CD4-positive, alpha-beta memory T cell (primary cell): ENCODE measurements at regions not wholly inside any gene's neighbourhood (a gene's known extent, or its start where the extent isn't known, plus 50 kb on each side); places are given as distances from the start of the nearest gene placed in this dataset.

ENCODE experiments used
- CTCF ChIA-PET: fragments of 350-600 bp; sonication (Branson Sonifier 250); formaldehyde crosslinking; loops from one replicate; lab custom pipeline; 2021; ENCODE audit warnings: inconsistent platforms; ENCODE audit not compliant: partially characterized antibody; lab: Charles Lee
- POLR2A ChIA-PET: fragments of 350-600 bp; sonication (Branson Sonifier 250); formaldehyde crosslinking; loops from one replicate; lab custom pipeline; 2021; ENCODE audit not compliant: partially characterized antibody; lab: Charles Lee
- DNase-seq, 5 donors: peaks; one replicate each; pipeline versions ENCODE4 v3.0.0 to v3.0.0-alpha.2; 2020 to 2022; ENCODE audit warnings: mixed read lengths in 1 of 5
- H3K27ac ChIP-seq: one replicate; pipeline ENCODE4 v1.7.0; 2013; ENCODE audit warnings: low read depth, low read length
- H3K27me3 ChIP-seq: 2 replicates; pipeline ENCODE4 v1.7.0; 2013; ENCODE audit warnings: mild to moderate bottlenecking, low read length, moderate library complexity; ENCODE audit not compliant: insufficient read depth
- H3K36me3 ChIP-seq: 2 replicates; pipeline ENCODE4 v1.7.0; 2013; ENCODE audit warnings: mild to moderate bottlenecking, low read length, moderate library complexity; ENCODE audit not compliant: insufficient read depth
- H3K4me1 ChIP-seq: 2 replicates; pipeline ENCODE4 v1.7.0; 2013; ENCODE audit warnings: mild to moderate bottlenecking, low read length, moderate library complexity; ENCODE audit not compliant: insufficient read depth
- H3K4me3 ChIP-seq, 2 donors: one replicate each; pipeline ENCODE4 v1.7.0; 2013; ENCODE audit warnings: low read length in 2 of 2, mild to moderate bottlenecking in 1 of 2
- H3K9me3 ChIP-seq, 2 donors: one replicate each; pipeline ENCODE4 v1.7.0; 2013; ENCODE audit warnings: low read length in 2 of 2, control low read depth in 1 of 2; ENCODE audit not compliant: control insufficient read depth in 1 of 2
- H3K27ac Mint-ChIP-seq, 7 donors: one replicate each; pipeline ENCODE4 v1.8.0; 2020 to 2021; ENCODE audit warnings: mixed read lengths in 7 of 7, mild to moderate bottlenecking in 6 of 7, inconsistent platforms in 3 of 7, moderate library complexity in 3 of 7
- H3K27me3 Mint-ChIP-seq, 2 donors: one replicate each; pipeline ENCODE4 v1.8.0; 2020 to 2021; ENCODE audit warnings: mixed read lengths in 2 of 2
- H3K36me3 Mint-ChIP-seq, 2 donors: one replicate each; pipeline ENCODE4 v1.8.0; 2020 to 2021; ENCODE audit warnings: mixed read lengths in 2 of 2, inconsistent platforms in 1 of 2, mild to moderate bottlenecking in 1 of 2
- H3K4me1 Mint-ChIP-seq, 4 donors: one replicate each; pipeline ENCODE4 v1.8.0; 2020 to 2021; ENCODE audit warnings: mixed read lengths in 4 of 4, mild to moderate bottlenecking in 1 of 4
- H3K4me3 Mint-ChIP-seq, 8 donors: one replicate each; pipeline ENCODE4 v1.8.0; 2020 to 2021; ENCODE audit warnings: mixed read lengths in 8 of 8, mild to moderate bottlenecking in 7 of 8, moderate library complexity in 6 of 8, inconsistent platforms in 3 of 8
- H3K9me3 Mint-ChIP-seq, 8 donors: one replicate each; pipeline ENCODE4 v1.8.0; 2020 to 2021; ENCODE audit warnings: mixed read lengths in 8 of 8, mild to moderate bottlenecking in 5 of 8, inconsistent platforms in 3 of 8, moderate library complexity in 1 of 8
- intact Hi-C: fragments of 100-400 bp; cut with micrococcal nuclease; formaldehyde crosslinking; loops from one replicate; pipeline ENCODE4 v1.15.1; 2023

DNA sequence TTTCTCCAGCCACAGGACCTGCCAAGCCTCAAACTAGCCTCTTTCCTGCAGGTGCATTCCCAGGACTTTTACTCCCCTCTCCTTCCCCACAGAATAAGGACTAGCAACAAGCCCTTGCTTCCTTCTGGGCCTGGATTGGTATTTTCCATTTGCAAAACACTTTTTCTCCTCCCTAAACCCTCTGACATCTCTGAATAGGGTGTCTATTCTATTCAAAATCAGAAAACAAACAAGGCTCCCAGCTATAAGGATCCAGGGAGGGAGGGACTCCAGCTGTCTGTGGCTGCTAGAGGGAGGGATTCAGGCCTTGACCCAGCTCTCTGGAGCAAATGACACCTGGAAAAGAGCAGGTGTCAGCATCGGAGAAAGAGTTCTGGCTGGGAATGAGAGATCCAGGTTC is 168.5 kb upstream of the BDNF start:
- H3K4me3 Mint-ChIP-seq: no peak overlapping the region
- H3K27me3 ChIP-seq: no peaks in the 10 kb centered on the region
- intact Hi-C loops: no loop called here
- no peak overlapping the region for H3K27ac ChIP-seq
- H3K4me1 Mint-ChIP-seq: no peaks in the 10 kb centered on the region
- H3K9me3 ChIP-seq: no peaks in the 10 kb centered on the region
- no peaks in the 10 kb centered on the region for H3K36me3 Mint-ChIP-seq
- no peak overlapping the region for H3K27ac Mint-ChIP-seq
- peaks cover 0 to 5% (median 0%) of the 10 kb centered on the region in 8 donors for H3K9me3 Mint-ChIP-seq
- no peaks in the 10 kb centered on the region for H3K4me1 ChIP-seq
- no peak for DNase-seq
- no peak overlapping the region for H3K4me3 ChIP-seq
- H3K27me3 Mint-ChIP-seq: peaks cover 0 to 2% of the 10 kb centered on the region in 2 donors
- ChIA-PET CTCF (no interaction called here), POLR2A (no interaction called here)
- H3K36me3 ChIP-seq: no peaks in the 10 kb centered on the region

DNA sequence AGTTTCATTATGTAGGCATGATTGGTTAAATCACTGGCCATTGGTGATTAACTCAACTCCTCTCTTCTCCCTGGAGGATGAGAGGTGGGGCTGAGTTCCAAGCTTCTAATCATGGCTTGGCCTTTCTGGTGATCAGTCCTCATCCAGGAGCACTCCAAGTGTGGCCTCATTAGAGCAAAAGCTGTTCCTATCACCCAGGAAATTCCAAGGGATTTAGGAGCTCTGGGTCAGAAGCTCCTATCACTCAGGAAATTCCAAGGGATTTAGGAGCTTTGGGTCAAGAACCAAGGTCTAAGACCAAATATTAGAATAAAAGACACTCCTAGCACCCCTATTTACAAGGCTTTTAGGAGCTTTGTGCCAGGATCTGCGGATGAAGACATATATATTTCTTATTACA is 168.0 kb upstream of the BDNF start:
- Histone ChIP-seq H3K4me1 (no peaks in the 10 kb centered on the region), H3K9me3 (no peaks in the 10 kb centered on the region), H3K36me3 (no peaks in the 10 kb centered on the region), H3K27ac (no peak overlapping the region), H3K4me3 (no peak overlapping the region), H3K27me3 (no peaks in the 10 kb centered on the region)
- Mint-ChIP-seq H3K27me3 (peaks cover 0 to 2% of the 10 kb centered on the region in 2 donors), H3K9me3 (peaks cover 0 to 5% (median 0%) of the 10 kb centered on the region in 8 donors), H3K27ac (no peak overlapping the region), H3K36me3 (no peaks in the 10 kb centered on the region), H3K4me1 (no peaks in the 10 kb centered on the region), H3K4me3 (no peak overlapping the region)
- intact Hi-C loops: no loop called here
- CTCF ChIA-PET: no interaction called here
- DNase-seq: no peak
- POLR2A ChIA-PET: no interaction called here

DNA sequence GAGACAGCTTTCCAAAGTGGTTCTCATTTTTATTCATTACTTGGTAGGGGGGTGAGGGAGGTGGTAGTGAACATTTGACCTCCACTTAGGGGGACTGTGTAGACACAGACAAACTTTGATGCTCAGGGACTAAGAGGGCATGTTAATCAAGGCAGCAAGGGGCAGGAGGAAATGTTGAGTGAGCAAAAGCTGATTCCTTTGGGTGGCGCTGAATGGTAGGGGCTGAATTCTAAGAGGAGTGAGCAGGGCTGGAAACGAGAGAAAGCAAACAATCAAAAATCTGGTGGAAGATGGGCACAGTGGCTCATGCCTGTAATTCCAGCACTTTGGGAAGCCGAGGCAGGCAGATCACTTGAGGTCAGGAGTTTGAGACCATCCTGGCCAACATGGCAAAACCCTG is 164.8 kb upstream of the BDNF start:
- ChIA-PET CTCF (no interaction called here), POLR2A (no interaction called here)
- no peak overlapping the region for H3K4me3 Mint-ChIP-seq
- H3K9me3 ChIP-seq: no peaks in the 10 kb centered on the region
- intact Hi-C loops: no loop called here
- no peaks in the 10 kb centered on the region for H3K4me1 Mint-ChIP-seq
- no peak overlapping the region for H3K27ac Mint-ChIP-seq
- peaks cover 0 to under 1% (median 0%) of the 10 kb centered on the region in 8 donors for H3K9me3 Mint-ChIP-seq
- H3K36me3 Mint-ChIP-seq: no peaks in the 10 kb centered on the region
- no peak overlapping the region for H3K4me3 ChIP-seq
- DNase-seq: no peak
- H3K27me3 ChIP-seq: no peaks in the 10 kb centered on the region
- peaks cover 0 to 2% of the 10 kb centered on the region in 2 donors for H3K27me3 Mint-ChIP-seq
- no peaks in the 10 kb centered on the region for H3K4me1 ChIP-seq
- no peaks in the 10 kb centered on the region for H3K36me3 ChIP-seq
- H3K27ac ChIP-seq: no peak overlapping the region

DNA sequence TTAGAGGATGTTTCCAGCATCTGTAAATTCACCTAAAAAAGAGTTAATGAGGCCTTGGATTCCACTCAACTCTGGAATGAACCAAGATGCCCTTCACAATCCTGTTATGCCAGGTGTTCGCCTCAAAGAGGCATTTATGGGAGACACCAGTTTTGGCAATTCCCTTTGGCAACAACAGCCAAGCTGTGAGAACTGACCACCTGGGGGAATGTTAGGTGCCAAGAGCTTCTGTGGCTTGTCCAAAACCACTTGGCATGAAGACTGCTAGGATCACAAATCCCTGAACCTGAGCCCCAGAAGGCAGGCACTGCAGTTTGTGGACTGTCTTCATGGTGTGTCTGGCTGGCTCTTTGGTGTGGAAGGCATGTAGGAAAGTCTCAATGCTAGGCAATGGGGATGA is 164.4 kb upstream of the BDNF start:
- Histone ChIP-seq H3K9me3 (no peaks in the 10 kb centered on the region), H3K27me3 (no peaks in the 10 kb centered on the region), H3K36me3 (no peaks in the 10 kb centered on the region), H3K4me1 (no peaks in the 10 kb centered on the region), H3K27ac (no peak overlapping the region), H3K4me3 (no peak overlapping the region)
- Mint-ChIP-seq H3K4me3 (no peak overlapping the region), H3K36me3 (no peaks in the 10 kb centered on the region), H3K9me3 (peaks cover 0 to 3% (median 0%) of the 10 kb centered on the region in 8 donors), H3K27ac (no peak overlapping the region), H3K4me1 (no peaks in the 10 kb centered on the region), H3K27me3 (peaks cover 0 to 2% of the 10 kb centered on the region in 2 donors)
- intact Hi-C loops: no loop called here
- CTCF ChIA-PET: no interaction called here
- POLR2A ChIA-PET: no interaction called here
- no peak for DNase-seq

DNA sequence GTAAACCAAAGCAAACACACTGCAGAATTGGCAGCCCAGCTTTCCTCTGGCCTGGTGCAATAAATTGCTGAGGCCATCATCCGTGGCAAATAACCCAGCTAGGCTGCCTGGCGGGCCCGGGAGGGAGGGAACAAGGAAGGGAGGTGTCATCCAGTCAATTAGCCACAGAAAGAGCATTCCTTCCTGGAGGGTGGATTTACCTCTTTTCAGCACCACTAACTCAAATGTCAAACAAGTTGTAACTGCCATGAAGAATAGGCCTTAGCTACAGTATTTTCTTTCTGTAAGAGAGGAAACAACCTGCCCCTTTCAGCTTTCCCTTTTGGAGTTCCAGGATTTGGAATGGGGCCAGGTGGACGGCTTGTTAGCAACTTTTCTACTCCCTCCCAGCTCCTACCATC is 163.8 kb upstream of the BDNF start:
- H3K27me3 ChIP-seq: no peaks in the 10 kb centered on the region

DNA sequence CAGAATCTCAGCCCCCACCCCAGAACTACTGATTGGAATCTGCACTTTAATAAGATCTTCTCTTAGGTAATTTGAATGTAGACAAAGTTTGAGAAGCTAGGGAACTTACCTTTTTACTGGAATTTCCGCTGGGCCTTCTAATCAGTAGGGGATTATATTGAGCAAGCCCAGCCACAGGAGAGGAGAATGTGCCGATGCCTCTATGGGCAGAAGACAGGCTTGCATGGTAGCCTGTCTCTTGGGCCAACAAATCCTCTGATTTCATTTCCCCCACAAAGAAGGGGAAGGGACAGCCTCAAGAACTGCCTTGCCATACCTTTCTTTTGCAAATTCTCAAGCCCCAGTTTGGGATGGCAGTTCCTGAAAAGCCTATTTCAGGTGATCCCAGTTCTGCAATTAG is 163.4 kb upstream of the BDNF start:
- ChIA-PET POLR2A (no interaction called here), CTCF (no interaction called here)
- H3K9me3 ChIP-seq: no peaks in the 10 kb centered on the region
- no peaks in the 10 kb centered on the region for H3K36me3 ChIP-seq
- Mint-ChIP-seq H3K9me3 (peaks cover 0 to 4% (median 0%) of the 10 kb centered on the region in 8 donors), H3K4me1 (no peaks in the 10 kb centered on the region), H3K4me3 (no peak overlapping the region), H3K36me3 (no peaks in the 10 kb centered on the region), H3K27me3 (peaks cover 0 to 2% of the 10 kb centered on the region in 2 donors), H3K27ac (no peak overlapping the region)
- H3K4me1 ChIP-seq: no peaks in the 10 kb centered on the region
- no peaks in the 10 kb centered on the region for H3K27me3 ChIP-seq
- intact Hi-C loops: no loop called here
- H3K4me3 ChIP-seq: no peak overlapping the region
- no peak overlapping the region for H3K27ac ChIP-seq
- no peak for DNase-seq

More for the DNA sequence above, 163.8 kb upstream of the BDNF start:
- intact Hi-C loops: no loop called here
- H3K4me3 Mint-ChIP-seq: no peak overlapping the region
- peaks cover 0 to 3% (median 0%) of the 10 kb centered on the region in 8 donors for H3K9me3 Mint-ChIP-seq
- Histone ChIP-seq H3K4me3 (no peak overlapping the region), H3K36me3 (no peaks in the 10 kb centered on the region), H3K9me3 (no peaks in the 10 kb centered on the region), H3K27ac (no peak overlapping the region), H3K4me1 (no peaks in the 10 kb centered on the region)
- DNase-seq: no peak
- H3K27me3 Mint-ChIP-seq: peaks cover 0 to 2% of the 10 kb centered on the region in 2 donors
- POLR2A ChIA-PET: no interaction called here
- CTCF ChIA-PET: no interaction called here
- no peak overlapping the region for H3K27ac Mint-ChIP-seq
- H3K36me3 Mint-ChIP-seq: no peaks in the 10 kb centered on the region
- no peaks in the 10 kb centered on the region for H3K4me1 Mint-ChIP-seq

DNA sequence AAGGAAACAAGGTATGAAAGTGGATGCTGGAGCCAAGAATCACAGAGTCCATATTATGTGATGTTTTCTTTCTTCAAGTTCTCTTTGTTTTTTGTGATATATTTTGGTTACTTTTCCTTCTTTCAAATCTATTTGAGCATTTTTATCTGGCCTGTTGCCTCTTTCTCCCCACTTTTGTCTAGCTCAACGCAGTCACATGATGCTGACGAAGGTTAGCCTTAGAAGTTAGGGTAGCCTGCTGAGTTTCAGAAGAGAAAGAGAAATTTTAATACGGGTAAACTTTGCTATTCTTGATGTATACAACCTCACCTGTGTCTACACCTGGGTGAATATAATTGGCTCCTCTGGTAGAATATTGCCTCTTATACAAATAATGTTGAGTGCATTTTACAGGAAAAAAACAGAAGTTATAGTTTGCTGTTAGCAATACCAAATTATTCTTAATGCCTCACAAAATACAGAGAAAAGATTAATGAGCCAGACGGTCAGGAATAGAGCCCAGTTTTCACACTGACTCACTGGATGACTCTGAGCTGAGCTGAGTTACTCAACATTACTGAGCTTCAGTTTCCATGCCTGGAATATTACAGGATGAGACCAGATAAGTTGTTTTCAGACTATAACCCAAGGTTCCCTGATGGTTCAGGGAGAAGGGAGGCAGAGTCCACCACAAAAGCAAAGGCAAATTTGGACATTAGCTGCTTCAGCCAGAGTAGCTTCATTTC is 161.6 kb upstream of the BDNF start:
- Histone ChIP-seq H3K4me1 (no peaks in the 10 kb centered on the region), H3K4me3 (no peak overlapping the region), H3K27me3 (no peaks in the 10 kb centered on the region), H3K27ac (no peak overlapping the region), H3K36me3 (no peaks in the 10 kb centered on the region), H3K9me3 (no peaks in the 10 kb centered on the region)
- no peak for DNase-seq
- no peaks in the 10 kb centered on the region for H3K36me3 Mint-ChIP-seq
- peaks cover 0 to 4% (median 0%) of the 10 kb centered on the region in 8 donors for H3K9me3 Mint-ChIP-seq
- H3K27ac Mint-ChIP-seq: no peak overlapping the region
- no peaks in the 10 kb centered on the region for H3K4me1 Mint-ChIP-seq
- POLR2A ChIA-PET: no interaction called here
- intact Hi-C loops: no loop called here
- H3K4me3 Mint-ChIP-seq: no peak overlapping the region
- peaks cover 0 to 2% of the 10 kb centered on the region in 2 donors for H3K27me3 Mint-ChIP-seq
- CTCF ChIA-PET: no interaction called here
